ENCODE measurements at regions not wholly inside any gene's neighbourhood (a gene's known extent, or its start where the extent isn't known, plus 50 kb on each side); places are given as distances from the start of the nearest gene placed in this dataset.

DNA sequence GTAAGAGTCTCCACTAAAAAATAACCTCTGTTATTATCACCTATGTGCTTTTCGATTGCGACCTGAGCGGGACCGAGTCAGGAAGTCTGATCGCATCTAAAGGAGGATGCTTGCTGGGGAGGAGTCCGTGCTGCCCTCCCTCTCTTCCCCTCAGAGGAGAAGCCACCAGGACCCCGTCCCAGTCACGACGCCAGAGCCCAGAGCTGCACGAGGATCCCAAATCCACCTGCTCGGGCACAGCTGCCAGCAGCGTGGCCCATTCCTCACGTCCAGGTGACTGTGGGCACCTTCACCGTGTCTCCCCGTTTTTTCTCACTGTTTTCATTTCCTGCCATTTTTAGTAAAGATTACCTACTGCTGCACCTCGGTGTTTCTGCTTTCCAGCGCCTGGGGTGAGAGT, 390.3 kb downstream of the BRD1 start:
- TF ChIP-seq, protein P1, sequence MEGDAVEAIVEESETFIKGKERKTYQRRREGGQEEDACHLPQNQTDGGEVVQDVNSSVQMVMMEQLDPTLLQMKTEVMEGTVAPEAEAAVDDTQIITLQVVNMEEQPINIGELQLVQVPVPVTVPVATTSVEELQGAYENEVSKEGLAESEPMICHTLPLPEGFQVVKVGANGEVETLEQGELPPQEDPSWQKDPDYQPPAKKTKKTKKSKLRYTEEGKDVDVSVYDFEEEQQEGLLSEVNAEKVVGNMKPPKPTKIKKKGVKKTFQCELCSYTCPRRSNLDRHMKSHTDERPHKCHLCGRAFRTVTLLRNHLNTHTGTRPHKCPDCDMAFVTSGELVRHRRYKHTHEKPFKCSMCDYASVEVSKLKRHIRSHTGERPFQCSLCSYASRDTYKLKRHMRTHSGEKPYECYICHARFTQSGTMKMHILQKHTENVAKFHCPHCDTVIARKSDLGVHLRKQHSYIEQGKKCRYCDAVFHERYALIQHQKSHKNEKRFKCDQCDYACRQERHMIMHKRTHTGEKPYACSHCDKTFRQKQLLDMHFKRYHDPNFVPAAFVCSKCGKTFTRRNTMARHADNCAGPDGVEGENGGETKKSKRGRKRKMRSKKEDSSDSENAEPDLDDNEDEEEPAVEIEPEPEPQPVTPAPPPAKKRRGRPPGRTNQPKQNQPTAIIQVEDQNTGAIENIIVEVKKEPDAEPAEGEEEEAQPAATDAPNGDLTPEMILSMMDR (conservative IDR thresholded peaks at IDR 0.05; ENCODE audit: low read depth in 2 of 2): no peak
- TF ChIP-seq EZH2phosphoT487 (IDR thresholded peaks at IDR 0.05; ENCODE audit: unreplicated experiment): no peak
- no peak for TF ChIP-seq POLR2AphosphoS5 (IDR thresholded peaks at IDR 0.05; ENCODE audit: low read depth)
- TF ChIP-seq EZH2 (IDR thresholded peaks at IDR 0.05; ENCODE audit: low read depth, unreplicated experiment): no peak
- no peak for TF ChIP-seq ZNF331 (CRISPR knock-in tag; IDR thresholded peaks at IDR 0.05; ENCODE audit: low read depth)
- TF ChIP-seq CREB1 (CRISPR knock-in tag; IDR thresholded peaks at IDR 0.05; ENCODE audit: low read depth): no peak
- TF ChIP-seq, protein P2, sequence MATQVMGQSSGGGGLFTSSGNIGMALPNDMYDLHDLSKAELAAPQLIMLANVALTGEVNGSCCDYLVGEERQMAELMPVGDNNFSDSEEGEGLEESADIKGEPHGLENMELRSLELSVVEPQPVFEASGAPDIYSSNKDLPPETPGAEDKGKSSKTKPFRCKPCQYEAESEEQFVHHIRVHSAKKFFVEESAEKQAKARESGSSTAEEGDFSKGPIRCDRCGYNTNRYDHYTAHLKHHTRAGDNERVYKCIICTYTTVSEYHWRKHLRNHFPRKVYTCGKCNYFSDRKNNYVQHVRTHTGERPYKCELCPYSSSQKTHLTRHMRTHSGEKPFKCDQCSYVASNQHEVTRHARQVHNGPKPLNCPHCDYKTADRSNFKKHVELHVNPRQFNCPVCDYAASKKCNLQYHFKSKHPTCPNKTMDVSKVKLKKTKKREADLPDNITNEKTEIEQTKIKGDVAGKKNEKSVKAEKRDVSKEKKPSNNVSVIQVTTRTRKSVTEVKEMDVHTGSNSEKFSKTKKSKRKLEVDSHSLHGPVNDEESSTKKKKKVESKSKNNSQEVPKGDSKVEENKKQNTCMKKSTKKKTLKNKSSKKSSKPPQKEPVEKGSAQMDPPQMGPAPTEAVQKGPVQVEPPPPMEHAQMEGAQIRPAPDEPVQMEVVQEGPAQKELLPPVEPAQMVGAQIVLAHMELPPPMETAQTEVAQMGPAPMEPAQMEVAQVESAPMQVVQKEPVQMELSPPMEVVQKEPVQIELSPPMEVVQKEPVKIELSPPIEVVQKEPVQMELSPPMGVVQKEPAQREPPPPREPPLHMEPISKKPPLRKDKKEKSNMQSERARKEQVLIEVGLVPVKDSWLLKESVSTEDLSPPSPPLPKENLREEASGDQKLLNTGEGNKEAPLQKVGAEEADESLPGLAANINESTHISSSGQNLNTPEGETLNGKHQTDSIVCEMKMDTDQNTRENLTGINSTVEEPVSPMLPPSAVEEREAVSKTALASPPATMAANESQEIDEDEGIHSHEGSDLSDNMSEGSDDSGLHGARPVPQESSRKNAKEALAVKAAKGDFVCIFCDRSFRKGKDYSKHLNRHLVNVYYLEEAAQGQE (IDR thresholded peaks at IDR 0.05; ENCODE audit: unreplicated experiment): no peak

Data from GM23338 (cell line).